Mammary epithelial cell (primary cell): ENCODE measurements at regions not wholly inside any gene's neighbourhood (a gene's known extent, or its start where the extent isn't known, plus 50 kb on each side); places are given as distances from the start of the nearest gene placed in this dataset.

Experiments
- EZH2 ChIP-seq: IDR thresholded peaks from 2 replicates; pipeline ENCODE4 v1.6.1; 2012; ENCODE audit warnings: low read length, inconsistent platforms, borderline replicate concordance
- TF ChIP-seq, protein P1 (sequence below), 2 donors: IDR thresholded peaks in 1 of 2; conservative IDR thresholded peaks in 1 of 2; 2 replicates each; pipeline ENCODE4 v1.5.1; 2011 to 2012; ENCODE audit warnings: inconsistent platforms in 2 of 2, low read length in 2 of 2, mild to moderate bottlenecking in 2 of 2, control low read depth in 1 of 2, low read depth in 1 of 2; ENCODE audit not compliant: insufficient read depth in 1 of 2; ENCODE audit errors: extremely low read depth in 1 of 2

DNA sequence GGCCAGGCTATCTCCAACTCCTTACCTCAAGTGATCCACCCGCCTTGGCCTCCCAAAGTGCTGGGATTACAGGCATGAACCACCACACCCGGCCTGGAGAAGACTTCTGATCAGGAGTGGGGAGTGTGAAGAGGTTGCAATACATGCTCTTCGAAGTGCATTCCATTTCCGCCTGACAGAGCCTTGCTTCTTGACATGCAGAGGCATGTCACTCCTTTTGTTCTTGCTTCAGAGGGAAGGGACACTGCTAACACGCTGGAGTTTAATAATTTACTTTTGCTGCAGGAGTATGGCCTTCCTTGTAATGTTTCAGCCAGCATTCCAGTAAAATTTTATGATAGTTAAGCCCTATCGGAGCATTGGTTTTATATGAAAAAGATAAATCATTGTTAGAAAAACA, 74.9 kb downstream of the SLC25A47 start:
- TF ChIP-seq, protein P1, sequence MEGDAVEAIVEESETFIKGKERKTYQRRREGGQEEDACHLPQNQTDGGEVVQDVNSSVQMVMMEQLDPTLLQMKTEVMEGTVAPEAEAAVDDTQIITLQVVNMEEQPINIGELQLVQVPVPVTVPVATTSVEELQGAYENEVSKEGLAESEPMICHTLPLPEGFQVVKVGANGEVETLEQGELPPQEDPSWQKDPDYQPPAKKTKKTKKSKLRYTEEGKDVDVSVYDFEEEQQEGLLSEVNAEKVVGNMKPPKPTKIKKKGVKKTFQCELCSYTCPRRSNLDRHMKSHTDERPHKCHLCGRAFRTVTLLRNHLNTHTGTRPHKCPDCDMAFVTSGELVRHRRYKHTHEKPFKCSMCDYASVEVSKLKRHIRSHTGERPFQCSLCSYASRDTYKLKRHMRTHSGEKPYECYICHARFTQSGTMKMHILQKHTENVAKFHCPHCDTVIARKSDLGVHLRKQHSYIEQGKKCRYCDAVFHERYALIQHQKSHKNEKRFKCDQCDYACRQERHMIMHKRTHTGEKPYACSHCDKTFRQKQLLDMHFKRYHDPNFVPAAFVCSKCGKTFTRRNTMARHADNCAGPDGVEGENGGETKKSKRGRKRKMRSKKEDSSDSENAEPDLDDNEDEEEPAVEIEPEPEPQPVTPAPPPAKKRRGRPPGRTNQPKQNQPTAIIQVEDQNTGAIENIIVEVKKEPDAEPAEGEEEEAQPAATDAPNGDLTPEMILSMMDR (conservative IDR thresholded peaks at IDR 0.05 in 1 of 2, IDR thresholded peaks at IDR 0.05 in 1 of 2; ENCODE audit: extremely low read depth in 1 of 2, insufficient read depth in 1 of 2, low read depth in 1 of 2, low read length in 2 of 2) = no peak
- TF ChIP-seq EZH2 = no peak
